ENCODE measurements at regions not wholly inside any gene's neighbourhood (a gene's known extent, or its start where the extent isn't known, plus 50 kb on each side); places are given as distances from the start of the nearest gene placed in this dataset.

GRCh38 chr7:11272352-11272751 is 298.7 kb downstream of the PHF14 start:
- TF ChIP-seq CTCF (IDR thresholded peaks at IDR 0.05; ENCODE audit: insufficient read depth, low read depth, low read length) (no peak), EZH2 (IDR thresholded peaks at IDR 0.05; ENCODE audit: insufficient read depth, low read length) (no peak)

All from astrocyte (in vitro differentiated cells and primary cell).